NCI-H510A treated with DMSO at 0.1 percent for 48 hours (cell line): ENCODE measurements at regions not wholly inside any gene's neighbourhood (a gene's known extent, or its start where the extent isn't known, plus 50 kb on each side); places are given as distances from the start of the nearest gene placed in this dataset.

ENCODE experiments used
- DNase-seq: peaks from one replicate; lab custom pipeline; 2025; lab: John Stamatoyannopoulos, UW

- DNase-seq: no peak
Measured at GRCh38 chr1:218025454-218025853, 259.6 kb upstream of the RRP15 start.

- no peak for DNase-seq
Measured at GRCh38 chr1:218027152-218027551, 257.9 kb upstream of the RRP15 start.

- no peak for DNase-seq
Measured at GRCh38 chr1:218030846-218031245, 254.2 kb upstream of the RRP15 start.

DNA sequence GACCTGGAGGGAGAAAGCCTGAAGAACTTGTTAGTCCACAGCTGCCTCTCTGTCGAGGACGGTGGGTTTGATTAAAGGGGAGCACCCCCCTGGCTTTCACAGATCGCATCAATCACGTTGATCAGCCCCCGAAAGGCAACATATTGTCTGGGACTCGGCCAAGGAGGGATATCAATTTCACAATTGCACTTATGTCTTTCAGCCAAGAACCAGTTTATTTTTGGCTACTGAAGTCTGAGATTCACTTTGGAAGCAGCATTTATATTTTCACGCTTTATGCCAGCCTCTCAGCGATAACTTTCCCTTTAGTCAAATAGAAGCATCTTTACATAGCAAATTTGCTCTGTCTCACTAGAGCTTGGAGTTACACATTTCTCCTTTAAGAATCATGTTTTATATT is 253.2 kb upstream of the RRP15 start:
- DNase-seq: no peak

DNA sequence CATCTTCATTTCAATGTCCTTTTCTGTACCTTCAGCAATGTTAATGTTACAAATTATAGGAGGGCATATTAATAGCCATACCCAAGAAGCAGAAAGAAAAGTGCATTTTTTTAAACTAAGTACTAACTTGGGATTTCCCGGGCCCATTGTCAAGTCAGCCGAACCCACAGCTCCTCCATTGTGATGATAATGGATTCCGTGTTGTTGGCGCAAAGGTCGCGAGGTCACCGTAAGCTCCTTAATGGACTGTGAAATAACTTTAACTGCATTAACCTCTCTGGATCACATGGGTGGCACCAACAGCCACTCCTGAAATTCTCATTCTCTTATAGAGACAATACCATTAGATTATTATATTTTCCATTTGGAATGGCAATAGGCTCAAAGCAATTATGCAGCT is 250.6 kb upstream of the RRP15 start:
- DNase-seq: no peak

- no peak for DNase-seq
Measured at GRCh38 chr1:218048828-218049420, 236.2 kb upstream of the RRP15 start.

DNA sequence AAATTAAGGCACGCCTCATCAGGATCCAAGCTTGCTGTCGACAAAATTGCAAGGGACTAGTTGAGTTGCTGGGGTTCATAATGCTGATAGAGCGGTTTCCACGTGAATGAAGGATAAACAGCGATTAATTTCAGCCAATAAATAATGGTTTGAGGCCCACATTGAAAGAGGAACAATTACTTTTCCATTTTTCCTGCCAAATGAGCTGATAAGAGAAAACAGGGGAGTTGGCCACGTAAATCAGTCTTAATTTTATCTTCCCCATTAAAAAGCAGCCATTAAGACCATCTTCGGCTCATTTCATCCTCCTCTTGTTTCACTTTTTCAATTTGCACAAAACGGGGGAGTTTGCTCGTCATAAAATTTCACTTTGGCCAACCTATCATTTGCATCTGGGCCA is 235.5 kb upstream of the RRP15 start:
- no peak for DNase-seq

DNA sequence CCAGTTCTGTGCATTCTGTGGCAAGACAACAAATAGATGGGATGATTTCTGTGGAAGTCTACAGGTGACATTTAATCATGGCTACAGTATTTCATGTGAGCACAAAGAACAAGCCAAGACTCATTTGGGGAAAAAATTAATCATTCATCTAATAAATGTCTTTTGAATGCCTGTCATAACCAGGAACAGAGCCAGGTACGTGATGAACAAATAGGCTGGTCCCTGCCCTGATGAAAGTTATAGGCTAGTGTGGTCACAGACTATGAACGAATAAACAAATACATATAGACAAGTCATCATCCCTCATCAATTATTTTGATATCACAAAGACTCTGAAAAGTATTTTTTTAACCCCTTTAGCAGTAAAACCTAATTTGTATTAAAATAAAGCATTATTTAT is 226.4 kb upstream of the RRP15 start:
- no peak for DNase-seq

- no peak for DNase-seq
Measured at GRCh38 chr1:218064426-218064825, 220.7 kb upstream of the RRP15 start.

DNA sequence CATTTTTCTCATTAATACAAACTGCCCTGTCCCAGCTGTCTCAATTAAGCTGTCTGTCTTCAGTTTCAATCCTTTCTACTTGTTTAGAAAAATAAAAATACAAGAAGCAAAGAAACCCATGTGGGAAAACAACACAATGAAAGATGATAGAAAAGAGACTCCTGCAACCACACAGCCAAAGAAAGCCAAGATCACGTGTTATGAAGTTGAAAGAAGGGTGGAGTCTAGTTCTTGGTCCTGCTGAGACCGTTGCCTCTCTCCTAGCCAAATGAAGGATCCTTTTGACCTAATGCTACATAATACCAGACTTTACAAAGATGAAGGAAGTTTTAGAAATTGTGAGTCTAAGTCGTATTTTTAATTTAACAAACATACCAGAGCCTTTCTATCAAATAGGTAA is 218.8 kb upstream of the RRP15 start:
- no peak for DNase-seq

- no peak for DNase-seq
Measured at GRCh38 chr1:218068241-218068640, 216.9 kb upstream of the RRP15 start.

DNA sequence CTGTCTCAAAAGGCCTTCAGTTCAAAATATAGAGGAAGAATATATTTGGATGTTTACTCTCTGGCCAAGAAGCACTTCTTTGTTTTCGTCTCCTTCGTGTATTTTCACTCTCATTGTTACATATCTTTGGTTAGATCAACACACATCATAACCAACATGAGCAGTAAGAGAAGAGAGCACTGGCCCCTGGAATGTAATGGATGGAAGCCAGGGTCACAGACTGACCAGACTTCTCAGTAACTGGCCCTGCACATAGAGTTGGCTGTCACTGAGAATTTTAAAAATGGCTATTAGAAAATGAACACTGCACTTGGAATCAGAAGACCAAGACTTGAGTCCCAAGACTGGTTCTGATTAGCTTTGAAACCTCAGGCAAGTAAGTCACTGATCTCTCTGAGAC is 215.9 kb upstream of the RRP15 start:
- no peak for DNase-seq

GRCh38 chr1:218073062-218073461 is 212.0 kb upstream of the RRP15 start:
- DNase-seq: no peak

GRCh38 chr1:218078916-218079315 is 206.2 kb upstream of the RRP15 start:
- no peak for DNase-seq

- no peak for DNase-seq
Measured at GRCh38 chr1:218079347-218079746, 205.7 kb upstream of the RRP15 start.

GRCh38 chr1:218079820-218080219 is 205.3 kb upstream of the RRP15 start:
- DNase-seq: no peak

DNA sequence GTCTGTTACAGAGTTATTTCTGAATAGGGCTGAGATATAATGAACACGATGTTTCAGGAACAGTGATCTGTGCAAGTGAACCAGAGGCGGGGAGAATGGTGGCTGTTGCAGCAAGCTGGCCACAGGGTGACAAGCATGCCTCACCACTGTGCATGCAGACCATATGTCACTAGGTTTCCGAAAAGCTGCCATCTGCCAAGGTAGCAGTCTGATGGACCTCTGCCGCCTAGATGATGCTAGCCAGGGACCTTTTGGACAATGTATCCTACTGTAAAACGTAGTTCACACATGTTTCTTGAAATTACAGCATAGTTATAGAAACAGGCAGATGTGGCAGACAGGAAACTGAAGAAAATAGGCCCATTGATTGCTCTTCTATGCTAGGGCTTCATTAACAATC is 204.2 kb upstream of the RRP15 start:
- DNase-seq: no peak

GRCh38 chr1:218081358-218081757 is 203.7 kb upstream of the RRP15 start:
- DNase-seq: no peak

DNA sequence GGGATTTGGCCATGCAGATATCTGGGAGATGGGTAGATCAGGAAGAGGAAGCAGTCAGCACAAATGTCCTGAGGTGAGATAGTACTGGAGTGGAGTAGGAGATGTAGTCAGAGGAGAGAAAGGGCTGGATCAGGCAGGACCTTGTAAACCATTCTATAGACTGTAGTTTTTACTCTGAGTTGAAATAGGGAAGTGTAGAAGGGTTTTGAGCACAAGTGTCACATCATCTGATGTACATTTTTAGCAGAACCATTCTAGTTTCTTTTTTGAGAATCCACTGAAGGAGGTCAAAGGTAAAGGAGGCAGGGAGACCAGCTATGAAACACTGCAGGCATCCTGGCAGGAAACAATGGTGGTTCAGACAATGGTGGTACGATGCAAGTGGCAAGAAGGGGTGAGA is 194.6 kb upstream of the RRP15 start:
- DNase-seq: no peak

DNA sequence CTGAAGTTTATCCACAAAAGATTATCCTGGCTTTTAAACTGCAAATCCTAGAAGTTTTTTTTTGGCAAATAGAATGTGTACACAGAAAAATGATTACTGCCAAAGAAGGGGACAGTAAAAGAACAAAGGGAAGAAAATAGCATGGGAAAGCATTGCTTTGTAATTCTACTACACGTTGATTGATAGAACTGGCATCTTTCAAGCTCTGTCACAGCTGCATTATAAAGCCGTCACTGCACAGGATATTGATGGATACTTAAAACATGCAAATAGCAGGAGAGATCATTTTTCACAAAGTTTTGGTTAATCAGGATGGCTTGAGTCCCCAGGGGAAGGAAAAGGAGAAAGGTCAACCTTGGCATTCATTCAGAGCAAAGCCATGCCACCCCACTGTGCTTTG is 183.7 kb upstream of the RRP15 start:
- no peak for DNase-seq

DNA sequence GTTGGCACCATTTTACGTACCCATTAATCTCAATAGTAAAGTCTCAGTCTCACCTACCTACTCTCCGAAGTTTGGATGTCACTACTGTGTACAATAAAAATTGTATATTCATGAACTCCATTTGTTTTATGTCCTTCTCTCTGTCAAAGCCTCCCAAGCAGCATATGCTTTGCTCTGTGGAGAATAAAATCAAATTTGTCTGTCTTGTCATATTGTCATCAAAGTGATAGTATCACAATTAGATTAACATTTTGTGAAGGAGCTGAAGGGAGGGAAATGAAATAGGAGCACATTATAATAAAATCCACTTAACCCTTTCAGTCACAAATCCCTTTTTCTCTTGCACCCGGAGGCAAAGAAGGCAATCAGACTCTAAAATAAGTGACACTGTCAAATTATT is 177.1 kb upstream of the RRP15 start:
- no peak for DNase-seq

GRCh38 chr1:218112862-218113261 is 172.2 kb upstream of the RRP15 start:
- DNase-seq: no peak

- no peak for DNase-seq
Measured at GRCh38 chr1:218123968-218124367, 161.1 kb upstream of the RRP15 start.

DNA sequence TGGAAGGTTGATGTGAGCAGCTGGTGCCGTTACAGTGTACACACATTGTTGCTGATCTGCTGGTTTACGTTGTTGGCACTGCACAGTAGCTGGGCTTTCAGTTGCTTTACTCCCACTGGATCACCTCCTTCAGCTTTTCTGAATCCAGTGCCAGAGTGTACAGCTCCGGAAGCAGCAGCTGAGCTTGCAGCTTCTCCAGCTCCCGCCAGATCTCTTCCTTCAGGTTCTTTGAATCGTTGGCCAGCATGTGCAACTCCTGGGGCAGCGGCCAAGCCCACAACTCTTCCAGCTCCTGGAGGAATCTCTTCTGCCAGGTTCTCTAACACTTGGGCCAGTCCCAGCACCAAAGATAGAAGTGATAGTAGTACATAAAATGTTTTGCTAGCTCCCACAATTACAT is 149.7 kb upstream of the RRP15 start:
- DNase-seq: no peak

DNA sequence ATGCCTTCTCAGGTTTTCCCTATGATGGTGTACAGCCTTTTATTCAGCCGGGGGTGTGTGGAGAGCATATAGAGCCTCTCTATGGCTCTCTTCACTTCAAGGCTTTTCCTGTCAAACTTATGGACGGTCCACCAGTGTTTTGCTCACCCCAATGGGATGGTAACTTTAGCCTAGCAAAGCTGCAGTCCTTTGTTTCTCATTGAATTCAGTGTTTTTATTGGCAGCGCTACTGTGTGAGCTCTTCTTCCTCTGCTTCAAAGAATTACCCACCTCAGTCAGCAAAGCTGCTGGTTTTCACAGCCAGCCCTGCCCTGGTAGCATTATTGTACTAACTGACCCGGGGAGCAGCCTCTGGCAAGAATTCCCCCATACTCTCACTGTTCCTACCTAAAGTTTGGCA is 145.3 kb upstream of the RRP15 start:
- DNase-seq: no peak
